ELF-1 (cell line): ENCODE measurements at regions not wholly inside any gene's neighbourhood (a gene's known extent, or its start where the extent isn't known, plus 50 kb on each side); places are given as distances from the start of the nearest gene placed in this dataset.
"Not testable (repeated sequence)": the region's sequence is repeated elsewhere in the genome, so short reads cannot be mapped to it uniquely, and the experiment has no call there.

Experiments used
- DNase-seq: peaks from one replicate; pipeline ENCODE4 v3.0.0-alpha.2; 2016; ENCODE audit warnings: low read depth, low spot score

DNA sequence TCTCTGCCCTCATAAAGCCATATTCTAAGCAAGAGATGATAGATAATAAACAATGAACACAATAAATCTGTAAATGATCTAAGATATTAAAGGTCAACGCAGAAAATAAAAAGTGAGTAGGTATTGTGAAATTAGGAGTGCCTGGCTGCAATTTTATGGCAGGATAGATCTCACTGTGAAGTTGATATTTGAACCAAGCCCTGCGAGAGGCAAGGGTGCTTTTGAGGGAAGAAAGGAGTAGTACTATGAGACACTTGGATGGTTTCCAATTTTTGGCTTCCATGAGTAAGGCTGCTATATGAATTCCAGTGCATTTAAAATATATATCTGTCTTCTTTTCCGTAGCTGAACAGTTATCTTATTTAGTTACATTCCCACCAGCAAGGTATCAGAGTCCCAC, 720.0 kb upstream of the CNTN5 start:
- DNase-seq = no peak

DNA sequence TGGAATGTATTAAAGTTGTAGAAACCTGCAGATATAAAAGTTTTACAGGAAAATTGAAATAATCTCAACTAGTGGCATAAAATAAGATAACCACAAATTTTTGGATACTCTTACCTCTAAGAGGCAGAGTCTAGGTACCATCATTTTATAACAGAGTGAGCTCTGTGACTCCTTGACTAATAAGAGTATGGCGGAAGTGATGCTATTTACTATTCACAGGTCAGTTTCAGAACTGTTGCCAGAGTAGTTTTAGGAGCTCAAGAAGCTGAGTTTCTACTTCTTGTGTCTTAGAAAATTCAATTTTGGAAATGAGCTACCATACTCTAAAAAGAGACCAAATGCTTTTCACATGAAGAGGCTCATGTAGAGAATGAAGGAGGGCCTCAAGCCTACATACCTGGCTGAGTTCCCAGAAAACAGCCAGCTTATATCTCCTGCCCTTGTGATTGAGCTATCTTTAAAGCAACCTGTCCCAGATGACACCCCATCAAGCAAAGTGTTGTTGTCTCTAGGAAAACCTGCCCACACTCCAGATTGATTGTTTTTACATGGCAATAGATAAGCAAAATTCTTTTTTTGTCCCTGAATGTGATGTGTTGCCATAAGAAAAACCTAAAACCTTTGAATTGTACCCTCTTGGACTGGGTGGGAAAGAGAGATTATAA, 712.8 kb upstream of the CNTN5 start:
- no peak for DNase-seq

- not testable (repeated sequence) for DNase-seq
These were observed 690.4 kb upstream of the CNTN5 start for GRCh38 chr11:98330306-98330705.

- DNase-seq = no peak
These were observed 662.2 kb upstream of the CNTN5 start for GRCh38 chr11:98358551-98358950.

DNA sequence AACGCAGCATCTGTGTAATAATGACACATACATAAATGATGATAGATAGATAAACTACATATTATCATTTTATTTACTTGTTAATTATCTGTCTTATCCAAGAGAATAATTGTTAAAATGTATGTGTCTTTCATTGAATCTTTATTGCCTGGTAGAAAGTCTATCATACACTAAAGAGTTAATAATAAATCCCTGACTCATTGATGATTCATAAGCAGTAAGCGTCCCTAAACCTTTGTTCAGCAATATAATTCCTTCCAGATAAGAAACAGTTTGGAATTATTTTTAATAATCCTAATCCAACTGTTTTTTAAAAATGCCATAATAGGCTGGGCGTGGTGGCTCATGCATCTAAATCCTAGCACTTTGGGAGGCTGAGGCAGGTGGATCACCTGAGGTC, 655.6 kb upstream of the CNTN5 start:
- no peak for DNase-seq

DNA sequence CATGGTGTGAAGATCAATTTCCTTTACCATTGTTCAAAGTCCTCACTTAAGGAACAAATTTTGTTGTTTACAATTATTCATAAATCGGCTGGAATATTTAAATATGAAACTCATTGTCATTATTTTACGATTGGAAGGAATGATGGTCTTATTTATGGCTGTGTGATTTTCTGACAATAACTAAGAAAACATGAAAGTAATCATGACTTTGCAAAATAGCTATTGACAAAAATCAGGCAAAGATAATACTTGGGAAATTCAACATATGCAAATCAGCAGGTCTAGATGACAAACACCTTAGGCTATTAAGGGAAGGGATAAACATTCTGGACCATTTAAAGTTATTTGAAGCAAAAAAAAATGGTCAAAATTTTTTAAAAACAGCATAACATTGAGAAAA, 654.8 kb upstream of the CNTN5 start:
- no peak for DNase-seq

DNA sequence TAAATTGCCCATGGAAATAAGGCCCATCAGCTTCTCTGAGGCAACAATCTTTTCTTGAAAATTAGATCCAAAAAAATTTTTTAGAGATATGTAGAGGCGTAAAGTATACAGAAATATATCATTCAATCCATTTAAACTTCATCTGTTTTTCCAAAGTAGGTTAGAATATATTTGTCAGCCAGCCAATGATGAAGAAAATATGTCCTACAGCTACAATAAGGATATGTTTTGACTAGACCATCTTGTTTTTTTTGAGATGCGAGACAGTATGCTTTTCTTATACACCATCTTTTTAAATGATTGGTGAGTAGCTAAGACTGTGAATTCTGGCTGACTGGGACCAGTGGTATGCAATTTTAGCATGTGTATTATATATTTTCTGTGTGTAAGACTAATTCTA, 630.4 kb upstream of the CNTN5 start:
- DNase-seq = no peak

GRCh38 chr11:98394500-98394899, 626.2 kb upstream of the CNTN5 start:
- DNase-seq = not testable (repeated sequence)

DNA sequence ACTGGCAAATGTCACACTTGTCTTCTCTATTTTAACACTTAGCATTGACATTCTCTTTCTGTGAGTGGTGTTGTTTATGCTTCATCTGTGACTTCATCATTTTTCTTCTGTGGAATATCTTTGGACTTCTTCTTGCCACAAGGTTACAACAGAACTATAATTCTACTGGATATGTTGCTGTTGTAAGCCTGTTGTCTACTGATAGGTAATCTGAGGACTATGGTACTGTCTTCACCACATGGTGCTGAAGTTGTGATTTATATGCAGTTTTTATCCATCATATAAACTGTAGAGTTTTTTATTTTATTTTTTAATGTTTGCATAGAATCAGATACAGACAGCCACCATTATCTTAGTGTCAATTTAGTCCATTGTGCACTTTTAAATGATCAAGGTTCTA, 622.2 kb upstream of the CNTN5 start:
- no peak for DNase-seq

DNA sequence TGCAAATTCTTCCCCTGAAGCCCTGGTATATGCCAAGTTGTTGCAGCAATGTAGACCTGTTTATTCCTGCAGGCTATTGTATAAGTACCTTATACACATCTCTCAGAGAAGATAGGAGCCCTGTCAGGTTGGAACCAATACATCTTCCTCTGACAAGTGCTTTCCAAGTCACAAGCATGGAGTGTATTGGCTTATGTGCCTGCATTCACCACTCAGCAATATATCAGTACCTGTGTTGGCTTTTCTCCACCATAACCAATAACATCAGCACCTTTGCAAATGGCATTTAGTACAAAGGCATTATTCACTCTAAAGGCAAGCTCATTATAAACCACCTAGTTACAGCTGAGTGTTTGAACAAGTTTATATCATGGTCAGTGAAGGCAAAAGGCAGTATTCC, 611.7 kb upstream of the CNTN5 start:
- no peak for DNase-seq

DNA sequence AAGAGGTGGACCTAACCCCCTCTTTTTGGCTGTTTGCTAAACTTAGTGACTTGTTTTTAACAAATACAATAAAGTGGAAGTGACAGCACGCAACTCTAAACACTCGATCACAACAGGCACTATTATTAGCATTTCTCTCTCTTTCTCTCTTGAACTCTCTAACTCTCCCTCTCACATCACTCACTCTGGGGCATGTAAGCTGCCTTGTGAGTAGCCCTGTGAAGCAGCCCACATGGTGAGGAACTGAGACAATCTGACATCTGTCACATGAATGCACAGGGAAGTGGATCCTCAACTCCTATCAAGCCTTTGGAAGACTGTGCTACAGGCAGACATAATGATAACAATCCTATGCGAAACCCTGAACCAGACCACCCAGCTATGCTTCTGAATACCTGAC, 609.0 kb upstream of the CNTN5 start:
- DNase-seq = no peak

- DNase-seq = no peak
These were observed 603.4 kb upstream of the CNTN5 start for GRCh38 chr11:98417256-98417755.

- no peak for DNase-seq
These were observed 596.8 kb upstream of the CNTN5 start for GRCh38 chr11:98423933-98424332.

DNA sequence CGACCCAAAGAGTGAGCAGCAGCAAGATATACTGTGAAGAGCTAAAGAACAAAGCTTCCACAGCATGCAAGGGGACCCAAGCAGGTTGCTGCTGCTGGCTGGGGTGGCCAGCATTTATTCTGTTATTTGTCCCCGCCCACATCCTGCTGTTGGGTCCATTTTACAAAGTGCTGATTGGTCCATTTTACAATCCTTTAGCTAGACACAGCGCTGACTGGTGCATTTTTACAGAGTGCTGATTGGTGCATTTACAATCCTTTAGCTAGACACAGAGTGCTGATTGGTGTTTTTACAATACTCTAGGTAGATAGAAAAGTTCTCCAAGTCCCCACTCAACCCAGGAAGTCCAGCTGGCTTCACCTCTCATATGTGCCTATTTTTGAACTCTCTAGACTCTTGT, 596.0 kb upstream of the CNTN5 start:
- DNase-seq = not testable (repeated sequence)

DNA sequence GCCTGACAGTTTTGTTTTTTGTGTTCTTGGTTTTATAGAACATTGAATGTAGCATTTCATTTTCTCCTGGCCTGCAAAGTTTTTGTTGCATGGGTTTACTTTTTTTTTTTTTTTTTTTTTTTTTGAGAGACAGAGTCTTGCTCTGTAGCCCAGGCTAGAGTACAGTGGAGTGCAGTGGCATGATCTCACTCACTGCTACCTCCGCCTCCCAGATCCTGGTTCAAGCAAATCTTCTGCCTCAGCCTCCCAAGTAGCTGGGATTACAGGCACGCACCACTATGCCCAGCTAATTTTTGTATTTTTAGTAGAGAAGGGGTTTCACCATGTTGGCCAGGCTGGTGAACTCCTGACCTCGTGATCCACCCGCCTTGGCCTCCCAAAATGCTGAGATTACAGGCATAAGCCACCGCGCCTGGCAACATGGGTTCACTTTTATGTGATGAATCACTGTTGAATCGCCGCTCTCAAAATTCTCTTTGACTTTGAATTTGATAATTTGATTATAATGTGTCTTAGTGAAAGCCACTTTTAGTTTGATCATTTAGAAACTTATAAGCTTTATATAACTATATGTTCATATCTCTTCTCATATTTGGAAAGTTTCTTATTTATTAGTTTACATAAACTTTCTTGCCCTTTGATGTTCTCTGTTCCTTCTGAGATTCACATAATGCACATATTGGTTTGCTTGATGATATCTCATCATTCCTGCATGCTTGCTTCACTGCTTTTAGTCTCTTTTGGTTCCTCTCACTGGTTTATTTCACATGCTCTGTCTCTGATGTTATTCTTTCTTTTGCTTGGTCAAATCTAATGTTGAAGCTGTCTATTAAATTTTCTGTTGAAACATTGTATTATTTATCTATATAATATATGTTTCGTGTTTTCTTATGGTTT, 589.0 kb upstream of the CNTN5 start:
- DNase-seq = no peak

DNA sequence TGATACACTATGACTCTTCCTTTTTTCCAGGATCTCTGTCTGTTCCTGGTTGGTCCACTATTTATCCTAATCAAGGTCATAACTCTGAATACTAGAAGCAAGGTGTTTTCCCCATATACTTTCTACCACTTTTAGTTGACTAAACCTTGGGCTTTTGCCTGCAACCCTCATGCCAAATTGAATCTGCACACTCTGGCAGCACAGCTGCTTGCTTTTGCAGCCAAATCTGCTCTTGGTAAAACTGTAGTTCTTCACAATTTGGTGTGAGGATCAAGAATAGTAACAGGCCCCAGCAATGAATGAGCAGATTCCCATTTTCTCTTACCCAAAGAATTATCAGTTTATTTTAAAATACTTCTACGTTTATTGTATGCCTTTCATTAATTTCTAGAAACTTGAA, 586.5 kb upstream of the CNTN5 start:
- no peak for DNase-seq

DNA sequence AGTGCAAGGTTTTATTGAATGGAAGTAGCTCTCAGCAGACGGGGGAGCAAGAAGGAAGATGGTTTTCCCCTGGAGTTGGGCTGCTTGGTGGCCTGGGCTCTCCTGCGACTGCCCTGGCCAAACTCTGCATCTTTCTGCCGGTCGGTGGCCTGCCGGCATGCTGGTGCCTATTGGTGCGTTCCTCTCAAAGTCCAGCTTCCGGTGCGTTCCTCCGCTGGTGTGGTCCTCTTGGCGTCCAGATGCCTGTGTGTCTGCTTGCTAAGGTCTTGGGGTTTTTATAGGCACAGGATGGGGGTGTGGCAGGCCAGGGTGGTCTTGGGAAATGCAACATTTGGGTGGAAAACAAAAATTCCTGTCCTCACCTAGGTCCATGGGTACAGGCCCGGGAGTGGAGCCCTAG, 567.4 kb upstream of the CNTN5 start:
- no peak for DNase-seq

DNA sequence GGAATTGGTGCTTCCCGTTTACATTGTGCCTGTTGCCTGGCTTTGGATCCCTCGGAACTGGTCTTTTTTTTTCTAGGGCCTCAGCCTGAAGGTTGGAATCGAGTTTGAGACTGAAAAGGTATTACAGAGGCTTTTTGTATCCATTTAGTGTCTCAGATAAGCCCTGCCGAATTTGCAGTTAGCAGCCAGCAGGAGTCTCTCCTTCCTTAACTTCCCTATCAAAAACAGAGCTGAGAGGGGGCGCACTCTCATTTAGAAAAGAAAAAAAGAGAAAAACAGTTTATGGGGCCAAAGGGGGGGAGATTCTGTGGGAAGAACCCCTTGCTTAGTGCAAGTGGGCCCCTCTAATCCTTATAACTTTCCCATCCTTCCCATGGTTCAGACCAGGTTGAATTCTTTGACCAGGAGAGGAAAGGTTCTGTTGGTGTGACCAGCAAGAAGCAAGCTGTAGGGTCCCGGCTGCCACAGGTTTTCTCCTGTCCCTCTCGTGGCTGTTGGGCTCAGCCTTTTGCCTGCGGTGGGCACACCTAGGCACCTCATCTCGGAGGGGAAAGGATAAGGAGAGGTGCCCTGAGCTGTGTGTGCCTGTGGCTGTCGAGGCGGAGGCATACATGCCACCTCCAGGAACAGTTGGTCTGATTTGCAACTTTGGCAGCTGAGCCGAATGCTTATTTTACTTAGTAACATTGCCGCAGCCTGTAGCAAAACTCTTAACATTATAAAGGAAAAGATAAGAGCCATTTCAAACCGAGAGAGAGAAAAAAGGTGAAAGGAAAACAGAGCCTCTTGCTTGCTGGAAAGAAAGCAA, 565.0 kb upstream of the CNTN5 start:
- DNase-seq = peak; percentile 50

GRCh38 chr11:98456308-98456680, 564.5 kb upstream of the CNTN5 start:
- no peak for DNase-seq

DNA sequence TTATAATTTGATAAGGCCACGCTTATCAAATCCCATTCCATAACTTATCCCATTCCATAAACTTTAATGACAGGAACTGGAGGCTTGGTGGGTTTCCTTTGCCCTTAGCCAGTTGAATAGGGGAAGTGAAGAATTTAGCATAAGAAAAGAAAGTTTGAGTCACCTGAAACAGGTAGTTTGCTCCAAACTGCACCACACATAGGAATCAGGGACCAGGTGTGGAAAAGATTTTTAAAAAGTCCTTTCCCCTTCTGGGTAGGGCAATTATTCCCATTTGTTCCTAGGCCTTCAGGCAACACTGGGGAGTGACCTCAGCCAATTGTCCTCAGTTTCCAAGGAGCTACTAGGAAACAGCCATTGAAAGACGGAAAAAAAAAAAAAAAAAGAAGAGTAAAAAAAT, 525.7 kb upstream of the CNTN5 start:
- peak; percentile 2 for DNase-seq

DNA sequence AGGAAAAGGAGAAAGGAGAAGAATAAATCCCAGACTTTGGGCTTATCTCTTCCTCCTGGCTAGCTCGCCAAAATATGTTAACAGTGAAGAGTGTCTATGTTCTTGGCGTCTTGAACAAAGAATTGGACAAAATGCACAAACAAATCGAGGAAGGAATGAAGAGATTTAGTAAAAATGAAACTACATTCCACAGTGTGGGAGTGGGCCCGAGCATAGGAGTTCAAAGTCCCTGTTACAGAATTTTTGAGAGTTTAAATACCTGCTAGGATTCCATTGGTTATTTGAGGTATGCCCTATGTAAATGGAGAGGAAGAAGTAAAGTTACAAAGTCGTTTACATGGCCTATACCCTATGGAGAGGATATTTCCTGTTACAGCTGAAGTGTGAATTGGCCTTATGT, 525.1 kb upstream of the CNTN5 start:
- DNase-seq = no peak

DNA sequence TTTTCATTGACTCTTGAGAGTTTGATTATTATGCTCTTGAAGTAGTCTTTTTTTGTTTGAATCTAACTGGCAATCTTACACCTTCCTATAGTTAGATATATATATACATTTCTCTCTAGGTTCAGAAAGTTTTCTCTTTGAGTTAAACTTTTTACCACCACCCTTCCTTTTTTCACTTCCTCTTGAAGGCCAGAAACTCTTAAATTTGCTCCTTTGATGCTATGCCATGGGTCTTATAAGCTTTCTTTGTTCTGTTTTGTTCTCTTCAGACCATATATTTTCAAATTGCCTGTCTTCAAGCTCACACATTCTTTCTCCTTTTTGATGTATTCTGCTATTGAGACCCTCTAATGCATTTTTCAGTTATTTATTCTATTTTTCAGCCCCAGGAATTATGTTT, 513.5 kb upstream of the CNTN5 start:
- DNase-seq = no peak
